Duodenal mucosa (tissue), 2 donors: ENCODE measurements at regions not wholly inside any gene's neighbourhood (a gene's known extent, or its start where the extent isn't known, plus 50 kb on each side); places are given as distances from the start of the nearest gene placed in this dataset.

Source experiments
- H3K27ac ChIP-seq: one replicate; pipeline ENCODE4 v1.7.0; 2013; ENCODE audit warnings: low read depth, low read length
- H3K27me3 ChIP-seq, 2 donors: one replicate each; pipeline ENCODE4 v1.7.0; 2013; ENCODE audit warnings: low read length in 2 of 2, control low read depth in 1 of 2; ENCODE audit not compliant: insufficient read depth in 2 of 2, control insufficient read depth in 1 of 2
- H3K36me3 ChIP-seq, 2 donors: one replicate each; pipeline ENCODE4 v1.7.0; 2013; ENCODE audit warnings: low read length in 2 of 2, control low read depth in 1 of 2; ENCODE audit not compliant: insufficient read depth in 2 of 2, control insufficient read depth in 1 of 2
- H3K4me1 ChIP-seq, 2 donors: one replicate each; pipeline ENCODE4 v1.7.0; 2013; ENCODE audit warnings: low read length in 2 of 2, control low read depth in 1 of 2; ENCODE audit not compliant: insufficient read depth in 2 of 2, control insufficient read depth in 1 of 2
- H3K4me3 ChIP-seq, 2 donors: one replicate each; pipeline ENCODE4 v1.7.0; 2013; ENCODE audit warnings: low read length in 2 of 2, low read depth in 1 of 2
- H3K9ac ChIP-seq, 2 donors: one replicate each; pipeline ENCODE4 v1.7.0; 2013; ENCODE audit warnings: low read length in 2 of 2, low read depth in 1 of 2
- H3K9me3 ChIP-seq, 2 donors: one replicate each; pipeline ENCODE4 v1.7.0; 2013; ENCODE audit warnings: low read length in 2 of 2, control low read depth in 1 of 2; ENCODE audit not compliant: control insufficient read depth in 1 of 2

DNA sequence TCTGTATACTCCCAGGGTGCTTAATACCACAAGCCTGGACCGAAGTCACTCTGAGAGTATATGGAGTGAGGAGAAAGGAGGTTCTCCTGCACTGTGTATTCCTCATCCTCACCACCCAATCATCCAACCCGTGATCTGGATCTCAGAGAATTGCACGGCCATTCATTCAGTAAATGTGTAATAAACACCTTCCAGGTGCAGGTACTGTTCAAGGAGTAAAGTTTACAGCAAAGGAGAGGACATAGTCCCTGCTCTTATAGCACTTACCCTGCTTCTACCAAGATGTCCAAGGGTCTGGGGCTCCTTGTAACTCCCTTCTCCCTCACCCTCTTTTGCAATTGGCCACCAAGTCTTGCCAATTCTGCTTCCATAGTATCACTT, 139.2 kb upstream of the JUN start:
- peak overlapping the region; percentile 68 for H3K27ac ChIP-seq
- H3K36me3 ChIP-seq: no peaks in the 10 kb centered on the region
- H3K27me3 ChIP-seq: no peaks in the 10 kb centered on the region
- peak overlapping the region in 1 of 2 donors; percentile 18 for H3K4me3 ChIP-seq
- H3K9me3 ChIP-seq: no peaks in the 10 kb centered on the region
- peaks cover 43 to 46% of the 10 kb centered on the region in 2 donors for H3K4me1 ChIP-seq
- peak overlapping the region; percentile 42 to 48 for H3K9ac ChIP-seq

DNA sequence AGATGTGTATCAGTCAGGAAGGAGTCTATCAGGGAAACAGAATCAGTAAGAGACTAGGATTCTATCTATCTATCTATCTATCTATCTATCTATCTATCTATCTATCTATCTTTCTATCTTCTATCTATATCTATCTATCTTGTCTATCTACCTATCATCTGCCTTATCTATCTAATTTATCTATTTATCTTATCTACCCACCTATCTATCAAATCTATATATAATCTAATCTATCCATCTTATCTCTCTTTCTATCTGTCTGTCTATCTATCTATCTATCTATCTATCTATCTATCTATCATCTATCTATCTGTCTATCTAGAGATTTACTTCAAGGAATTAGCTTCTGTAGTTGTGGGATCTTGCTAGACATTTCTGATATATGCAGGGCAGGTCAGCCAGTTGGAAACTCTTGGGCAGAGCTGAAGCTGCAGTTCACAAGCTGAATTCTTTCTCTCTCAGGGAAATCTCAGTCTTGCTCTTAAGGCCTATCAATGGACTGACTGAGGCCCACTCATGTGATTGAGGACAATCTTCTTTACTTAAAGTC, 140.2 kb upstream of the JUN start:
- Histone ChIP-seq H3K9me3 (no peaks in the 10 kb centered on the region), H3K4me3 (no peak overlapping the region), H3K27ac (no peak overlapping the region), H3K27me3 (no peaks in the 10 kb centered on the region), H3K36me3 (no peaks in the 10 kb centered on the region), H3K9ac (no peak overlapping the region), H3K4me1 (peaks cover 50 to 54% of the 10 kb centered on the region in 2 donors)

DNA sequence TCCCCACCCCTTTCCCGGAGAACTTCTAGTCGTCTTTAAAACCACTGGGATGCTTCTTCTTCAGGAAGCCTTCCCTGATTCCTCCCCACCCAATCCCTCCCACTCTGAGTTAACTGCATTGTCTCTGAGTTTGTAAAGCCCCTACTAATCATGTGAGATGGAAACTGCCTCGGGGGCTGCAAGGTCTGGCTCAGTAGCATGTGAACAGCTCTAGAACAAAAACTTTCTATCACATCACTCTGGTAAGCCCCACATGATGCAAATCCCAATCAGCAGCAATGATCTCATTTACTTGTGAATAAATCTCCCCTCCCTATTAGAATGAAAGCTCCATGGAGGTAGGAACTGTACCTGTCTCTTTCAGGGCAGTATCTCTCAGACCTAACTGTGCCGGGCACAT, 141.0 kb upstream of the JUN start:
- Histone ChIP-seq H3K27me3 (no peaks in the 10 kb centered on the region), H3K36me3 (no peaks in the 10 kb centered on the region), H3K9me3 (no peaks in the 10 kb centered on the region), H3K4me3 (no peak overlapping the region), H3K4me1 (peaks cover 56 to 61% of the 10 kb centered on the region in 2 donors), H3K9ac (no peak overlapping the region), H3K27ac (no peak overlapping the region)

DNA sequence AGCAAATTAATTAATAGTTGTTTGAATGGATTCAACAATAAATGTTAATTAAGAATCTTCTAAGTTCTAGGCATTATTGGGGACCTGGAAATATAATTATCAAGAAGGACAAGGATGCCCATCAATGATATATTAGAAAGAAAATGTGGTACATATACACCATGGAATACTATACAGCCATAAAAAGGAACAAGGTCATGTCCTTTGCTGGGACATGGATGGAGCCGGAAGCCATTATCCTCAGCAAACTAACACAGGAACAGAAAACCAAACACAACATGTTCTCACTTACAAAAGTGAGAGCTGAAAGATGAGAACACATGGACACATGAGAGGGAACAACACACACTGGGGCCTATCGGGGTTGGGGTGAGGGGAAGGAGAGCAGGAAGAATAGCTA, 141.4 kb upstream of the JUN start:
- Histone ChIP-seq H3K27ac (no peak overlapping the region), H3K4me3 (no peak overlapping the region), H3K9me3 (no peaks in the 10 kb centered on the region), H3K36me3 (no peaks in the 10 kb centered on the region), H3K4me1 (peaks cover 56 to 65% of the 10 kb centered on the region in 2 donors), H3K9ac (no peak overlapping the region), H3K27me3 (no peaks in the 10 kb centered on the region)

DNA sequence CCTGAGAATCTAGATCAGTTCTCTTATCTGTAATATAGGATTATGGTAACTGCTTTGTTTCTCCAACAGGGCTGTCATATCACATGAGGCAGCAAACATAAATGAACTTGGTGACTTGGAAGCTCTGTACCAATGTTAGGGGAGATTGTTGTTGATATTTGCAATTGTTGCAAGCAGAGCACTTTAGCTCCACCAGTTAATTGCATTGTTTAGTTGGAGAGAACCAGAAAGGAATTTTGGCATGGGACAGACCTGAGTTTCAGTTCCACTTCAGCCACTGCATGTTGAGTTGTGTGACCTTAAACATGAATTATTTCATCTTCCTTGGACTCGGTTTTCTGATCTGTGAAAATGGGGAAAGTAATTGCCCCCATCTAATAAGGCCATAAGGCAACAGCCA, 142.3 kb upstream of the JUN start:
- H3K27ac ChIP-seq: no peak overlapping the region
- peaks cover 59 to 73% of the 10 kb centered on the region in 2 donors for H3K4me1 ChIP-seq
- H3K9ac ChIP-seq: no peak overlapping the region

DNA sequence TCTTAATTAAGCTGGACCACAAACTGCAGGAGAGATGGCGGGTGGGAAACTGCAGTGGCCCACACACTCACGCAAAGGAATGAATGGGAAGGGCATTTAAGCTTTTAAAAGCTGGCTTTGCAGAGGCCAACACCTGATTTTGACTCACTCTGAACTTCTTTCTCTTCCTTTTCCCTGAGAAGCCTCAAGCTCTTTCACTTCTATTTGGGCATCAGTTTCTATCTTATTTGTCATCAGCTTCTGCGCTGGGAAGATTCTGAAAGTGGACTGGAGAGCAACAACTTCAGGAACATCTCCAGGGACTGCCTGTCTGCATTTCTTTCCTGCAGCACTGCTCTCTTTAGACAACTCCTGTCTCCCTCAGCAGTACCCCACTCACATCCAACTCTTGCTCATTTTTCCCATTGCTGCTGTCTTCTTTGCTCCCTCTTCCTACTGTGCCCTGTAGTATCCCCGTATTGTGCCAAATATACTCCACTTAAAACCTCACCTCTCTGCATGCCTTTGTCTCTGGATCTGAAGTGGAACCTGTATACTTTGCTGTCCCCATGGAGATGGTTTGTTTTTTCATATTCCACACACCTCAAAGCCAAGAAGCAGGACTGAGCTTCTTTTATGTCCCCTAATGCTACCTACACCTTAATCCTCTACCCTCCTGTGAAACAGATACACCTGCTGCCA, 143.3 kb upstream of the JUN start:
- Histone ChIP-seq H3K27ac (no peak overlapping the region), H3K4me3 (no peak overlapping the region), H3K9ac (peak overlapping the region in 1 of 2 donors; percentile 21), H3K4me1 (peaks cover 53 to 69% of the 10 kb centered on the region in 2 donors), H3K27me3 (no peaks in the 10 kb centered on the region), H3K9me3 (no peaks in the 10 kb centered on the region), H3K36me3 (no peaks in the 10 kb centered on the region)

More for the DNA sequence above, 142.3 kb upstream of the JUN start:
- Histone ChIP-seq H3K27me3 (no peaks in the 10 kb centered on the region), H3K36me3 (no peaks in the 10 kb centered on the region), H3K9me3 (no peaks in the 10 kb centered on the region), H3K4me3 (no peak overlapping the region)

DNA sequence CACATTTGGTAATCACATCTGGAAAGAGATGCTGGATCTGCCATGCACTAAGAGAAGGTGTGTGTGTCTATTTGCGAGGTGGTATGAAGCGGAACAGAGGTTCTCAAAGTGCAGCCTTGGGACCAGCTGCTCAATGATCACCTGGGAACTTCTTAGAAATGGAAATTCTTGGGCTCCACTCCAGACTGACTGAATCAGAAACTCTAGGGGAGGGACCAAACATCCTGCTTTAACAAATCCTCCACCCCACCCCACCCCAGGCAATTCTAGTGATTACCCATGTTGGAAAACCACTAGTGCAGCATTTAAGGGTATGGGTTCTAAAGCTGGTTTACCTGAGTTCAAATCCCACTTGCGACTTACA, 143.9 kb upstream of the JUN start:
- Histone ChIP-seq H3K27ac (no peak overlapping the region), H3K4me1 (peaks cover 51 to 69% of the 10 kb centered on the region in 2 donors), H3K9me3 (no peaks in the 10 kb centered on the region), H3K9ac (peak overlapping the region in 1 of 2 donors; percentile 21), H3K36me3 (no peaks in the 10 kb centered on the region), H3K27me3 (no peaks in the 10 kb centered on the region), H3K4me3 (no peak overlapping the region)

DNA sequence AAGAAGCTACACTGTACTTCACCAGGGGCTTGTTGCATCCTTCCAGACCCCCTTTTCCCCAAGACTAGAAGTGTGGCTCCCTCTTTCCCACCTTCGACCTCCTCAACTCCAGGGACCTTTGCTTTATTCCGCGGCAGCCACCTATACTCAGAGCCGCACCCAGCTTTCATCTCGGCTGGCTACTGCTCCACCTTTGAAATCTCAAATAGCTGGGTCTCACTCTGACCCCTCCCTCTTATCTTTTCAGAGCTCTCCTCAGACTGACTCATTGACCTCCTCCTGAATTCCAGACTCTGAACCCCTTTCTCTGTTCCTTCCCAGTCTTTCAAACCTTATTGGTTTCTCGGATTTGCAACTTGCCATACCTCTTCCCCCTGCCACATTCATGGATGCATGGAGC, 144.7 kb upstream of the JUN start:
- no peaks in the 10 kb centered on the region for H3K9me3 ChIP-seq
- H3K27me3 ChIP-seq: no peaks in the 10 kb centered on the region
- no peak overlapping the region for H3K27ac ChIP-seq
- peaks cover 51 to 70% of the 10 kb centered on the region in 2 donors for H3K4me1 ChIP-seq
- H3K4me3 ChIP-seq: no peak overlapping the region
- H3K36me3 ChIP-seq: no peaks in the 10 kb centered on the region
- H3K9ac ChIP-seq: no peak overlapping the region

DNA sequence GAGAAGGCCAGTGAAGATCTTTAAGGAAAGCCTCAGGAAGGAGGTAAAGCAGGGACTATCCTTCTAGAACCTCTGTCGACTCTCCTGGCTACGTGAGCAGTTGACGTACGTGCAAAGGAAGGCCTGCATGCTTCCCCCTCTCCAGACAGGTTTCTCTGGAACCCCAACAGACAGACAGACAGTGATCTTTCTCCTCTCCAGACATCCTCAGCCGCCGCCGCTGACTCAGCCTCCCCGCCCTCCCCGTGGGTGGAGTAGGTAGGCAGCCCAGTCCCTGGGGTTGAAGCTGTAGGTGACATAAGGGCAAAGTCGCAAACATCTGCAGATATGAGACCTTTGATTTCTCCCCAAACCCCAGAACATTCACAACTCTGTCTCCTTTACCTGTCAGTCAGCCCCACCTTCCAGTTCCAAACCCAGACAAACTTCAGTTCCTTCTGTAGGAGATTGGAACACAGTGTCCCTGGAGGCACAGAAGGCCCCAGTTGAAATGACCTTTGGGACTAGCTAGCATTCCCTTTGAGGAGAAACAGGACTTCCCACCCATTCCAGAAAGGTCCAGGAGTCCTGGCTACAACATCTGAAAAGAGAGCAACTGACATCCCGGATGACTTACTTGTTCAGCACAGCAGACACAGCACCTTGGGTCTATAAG, 146.0 kb upstream of the JUN start:
- H3K4me1 ChIP-seq: peaks cover 52 to 72% of the 10 kb centered on the region in 2 donors
- H3K9me3 ChIP-seq: no peaks in the 10 kb centered on the region
- no peaks in the 10 kb centered on the region for H3K36me3 ChIP-seq
- H3K9ac ChIP-seq: peak overlapping the region; percentile 48 to 61
- peak overlapping the region; percentile 24 for H3K27ac ChIP-seq
- no peaks in the 10 kb centered on the region for H3K27me3 ChIP-seq
- peak overlapping the region in 1 of 2 donors; percentile 33 for H3K4me3 ChIP-seq

DNA sequence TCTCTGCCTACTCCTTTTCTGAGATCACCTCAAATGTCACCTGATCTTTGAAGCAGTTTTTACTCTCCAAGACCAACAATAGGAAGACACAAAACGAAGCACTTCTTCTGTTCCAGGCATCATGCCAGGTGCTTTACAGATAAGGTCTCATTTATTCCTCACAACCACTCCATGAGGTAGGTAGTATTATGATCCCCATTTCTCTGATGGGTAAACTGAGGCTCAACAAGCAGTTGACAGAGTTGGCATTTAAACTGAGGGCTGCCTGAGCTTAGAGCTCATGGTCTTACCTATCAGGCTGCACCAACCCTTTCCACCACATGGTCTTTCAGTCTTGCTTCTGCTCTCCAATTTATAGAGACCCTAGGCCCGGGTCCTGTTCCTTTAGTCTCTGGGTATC, 147.2 kb upstream of the JUN start:
- Histone ChIP-seq H3K9me3 (no peaks in the 10 kb centered on the region), H3K9ac (no peak overlapping the region), H3K4me1 (peaks cover 49 to 70% of the 10 kb centered on the region in 2 donors), H3K27me3 (no peaks in the 10 kb centered on the region), H3K27ac (no peak overlapping the region), H3K4me3 (no peak overlapping the region), H3K36me3 (no peaks in the 10 kb centered on the region)
